Skeletal muscle cell (primary cell): ENCODE measurements at regions not wholly inside any gene's neighbourhood (a gene's known extent, or its start where the extent isn't known, plus 50 kb on each side); places are given as distances from the start of the nearest gene placed in this dataset.

Source experiments
- DNase-seq: peaks from one replicate; pipeline ENCODE4 v3.0.0-alpha.2; 2010; ENCODE audit warnings: low read depth
- H3K4me3 ChIP-seq: 2 replicates; pipeline ENCODE4 v1.5.1; 2011; ENCODE audit warnings: low read depth, mild to moderate bottlenecking, control low read depth, low read length, moderate library complexity

- no peak overlapping the region for H3K4me3 ChIP-seq
- DNase-seq, result no peak
Measured at GRCh38 chr6:168730931-168731716, 290.1 kb downstream of the SMOC2 start.

DNA sequence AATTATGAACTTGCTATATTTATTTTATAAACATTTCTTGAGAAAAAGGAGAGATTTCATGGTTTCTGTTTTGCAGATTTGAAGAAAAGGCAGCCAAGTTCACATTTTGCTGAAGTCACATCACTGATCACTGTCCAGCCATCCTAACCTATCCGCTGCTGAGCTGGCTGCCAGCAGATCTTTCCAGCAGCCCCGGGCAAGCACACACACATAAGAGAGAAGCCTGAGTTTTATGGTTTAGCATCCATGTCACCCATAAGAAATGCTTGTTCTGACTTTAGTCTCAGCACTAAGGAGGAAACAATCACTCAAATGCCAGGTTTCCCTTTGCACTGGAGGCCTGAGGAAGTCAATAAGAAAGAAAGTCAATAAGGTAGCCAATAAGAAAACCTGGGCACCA, 287.1 kb downstream of the SMOC2 start:
- no peak for DNase-seq
- no peak overlapping the region for H3K4me3 ChIP-seq

- no peak for DNase-seq
- no peak overlapping the region for H3K4me3 ChIP-seq
Measured at GRCh38 chr6:168726312-168726856, 285.4 kb downstream of the SMOC2 start.

DNA sequence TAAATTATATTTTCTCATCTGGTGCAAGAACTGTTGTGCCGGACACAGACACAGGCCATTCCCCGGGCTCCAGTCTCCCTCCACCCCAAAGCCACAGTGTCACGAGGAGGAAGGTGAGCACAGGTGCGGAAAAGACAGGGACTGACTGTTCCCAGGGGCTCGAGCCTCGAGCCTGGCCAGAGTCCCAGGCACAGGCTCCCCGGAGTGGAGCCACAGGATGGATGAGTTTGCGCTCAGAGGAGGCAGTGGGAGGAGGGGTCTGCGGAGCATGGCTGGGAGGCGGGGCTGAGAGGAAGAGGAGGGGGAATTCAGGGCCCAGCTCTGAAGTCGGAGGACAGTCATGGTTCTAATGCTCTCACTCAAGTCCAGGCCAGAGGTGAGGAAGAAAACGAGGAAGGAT, 284.8 kb downstream of the SMOC2 start:
- H3K4me3 ChIP-seq, result no peak overlapping the region
- DNase-seq, result no peak

GRCh38 chr6:168724669-168725570, 283.9 kb downstream of the SMOC2 start:
- H3K4me3 ChIP-seq, result no peak overlapping the region
- no peak for DNase-seq

DNA sequence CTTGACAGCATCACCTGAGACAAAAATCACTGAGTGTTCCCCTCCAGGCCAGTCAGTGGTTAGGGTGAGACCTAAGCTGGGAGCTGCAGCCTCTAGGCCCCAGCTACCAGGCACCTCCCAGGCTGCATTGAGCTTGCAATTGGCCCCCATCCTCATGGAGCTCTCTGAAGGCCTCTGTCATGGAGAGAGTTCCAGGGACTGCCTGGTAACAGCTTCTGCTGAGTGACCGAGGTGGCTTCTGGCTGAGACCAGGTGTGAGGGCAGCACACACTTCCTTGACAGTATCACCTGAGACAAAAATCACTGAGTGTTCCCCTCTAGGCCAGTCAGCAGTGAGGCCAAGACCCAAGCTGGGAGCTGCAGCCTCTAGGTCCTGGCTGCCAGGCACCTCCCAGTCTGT, 283.0 kb downstream of the SMOC2 start:
- DNase-seq, result no peak
- no peak overlapping the region for H3K4me3 ChIP-seq

GRCh38 chr6:168722397-168722796, 281.4 kb downstream of the SMOC2 start:
- no peak for DNase-seq
- no peak overlapping the region for H3K4me3 ChIP-seq

- H3K4me3 ChIP-seq, result no peak overlapping the region
- no peak for DNase-seq
Measured at GRCh38 chr6:168721571-168721970, 280.6 kb downstream of the SMOC2 start.

- H3K4me3 ChIP-seq, result no peak overlapping the region
- DNase-seq, result no peak
Measured at GRCh38 chr6:168719901-168720300, 278.9 kb downstream of the SMOC2 start.

GRCh38 chr6:168718821-168719475, 278.0 kb downstream of the SMOC2 start:
- no peak for DNase-seq
- no peak overlapping the region for H3K4me3 ChIP-seq
